ENCODE measurements at regions not wholly inside any gene's neighbourhood (a gene's known extent, or its start where the extent isn't known, plus 50 kb on each side); places are given as distances from the start of the nearest gene placed in this dataset.

GRCh38 chr11:127055236-127055635, 54.7 kb upstream of the KIRREL3 start:
- Histone ChIP-seq H3K27me3 (ENCODE audit: control insufficient read depth, insufficient read depth, low read length) (peaks cover 44% of the 10 kb centered on the region), H3K4ac (ENCODE audit: low read depth, low read length) (no peak overlapping the region), H3K79me1 (ENCODE audit: low read depth in 1 of 2, low read length in 2 of 2) (no peaks in the 10 kb centered on the region), H3K23ac (ENCODE audit: low read depth, low read length) (no peak overlapping the region), H3K14ac (replicated peaks; ENCODE audit: low read depth, low read length) (no peak overlapping the region), H2BK20ac (ENCODE audit: low read depth, low read length) (no peak overlapping the region), H3K27ac (ENCODE audit: insufficient read depth, low read length) (no peak overlapping the region), H4K5ac (ENCODE audit: low read depth, low read length) (no peak overlapping the region), H3K4me3 (ENCODE audit: insufficient read depth, low read depth, low read length) (no peak overlapping the region), H2BK120ac (ENCODE audit: low read depth, low read length) (no peak overlapping the region), H2AK9ac (replicated peaks; ENCODE audit: low read depth, low read length, poor library complexity) (no peak overlapping the region), H3K4me1 (ENCODE audit: control insufficient read depth, insufficient read depth, low read length) (no peaks in the 10 kb centered on the region), H3K9ac (ENCODE audit: low read depth, low read length) (no peak overlapping the region; the same call in 1 of the 2 replicates), H2AFZ (replicated peaks; ENCODE audit: low read length, poor library complexity) (no peak overlapping the region), H2BK5ac (ENCODE audit: low read depth, low read length, poor library complexity, severe bottlenecking) (no peak overlapping the region), H4K20me1 (ENCODE audit: insufficient read depth, low read length) (no peaks in the 10 kb centered on the region), H2BK15ac (ENCODE audit: low read depth, low read length) (no peak overlapping the region), H4K91ac (ENCODE audit: insufficient read depth, low read depth, low read length) (no peak overlapping the region), H3K9me1 (ENCODE audit: insufficient read depth, low read length) (no peaks in the 10 kb centered on the region), H4K8ac (ENCODE audit: low read depth in 2 of 2, low read length in 2 of 2) (no peak overlapping the region), H3K56ac (ENCODE audit: extremely low read depth, insufficient read depth, low read length) (no peak overlapping the region), H2AK5ac (ENCODE audit: low read depth, low read length) (no peak overlapping the region), H3K4me2 (ENCODE audit: low read depth, low read length) (no peak overlapping the region), H3K18ac (ENCODE audit: low read depth, low read length) (no peak overlapping the region), H3K36me3 (ENCODE audit: control insufficient read depth, insufficient read depth, low read length) (no peaks in the 10 kb centered on the region), H3K9me3 (ENCODE audit: control insufficient read depth, insufficient read depth, low read length) (no peaks in the 10 kb centered on the region)
- dilution Hi-C loops (cut with HindIII; ENCODE audit: low sequenced_read_pairs, unreplicated experiment) = no loop called here
- intact Hi-C loops (cut with micrococcal nuclease) = no loop called here
- no peak for ATAC-seq (ENCODE audit: low read depth)
- ChIA-PET CTCF (interaction anchor here (0.7 kb wide), 1 partner anchor 37 kb away, joined by 3 read pairs; no protein-coding TSS in a partner anchor), POLR2A (ENCODE audit: unreplicated experiment) (no interaction called here)
- no peak for TF ChIP-seq SMC3 (IDR thresholded peaks at IDR 0.05; ENCODE audit: low read depth, low read length)
- in situ Hi-C loops (cut with MboI; ENCODE audit: low sequenced_read_pairs) = no loop called here
- no TSS peak for BruUV-seq (replicated peaks)
- 0% methylated on average over 1 of the region's 6 CpGs; no CpG with 5 or more reads in 1 of the 2 experiments for WGBS, 2 experiments (ENCODE audit: extremely low coverage in 2 of 2, insufficient read length in 1 of 2)
- no peak for DNase-seq
